ENCODE measurements at regions not wholly inside any gene's neighbourhood (a gene's known extent, or its start where the extent isn't known, plus 50 kb on each side); places are given as distances from the start of the nearest gene placed in this dataset.

DNA sequence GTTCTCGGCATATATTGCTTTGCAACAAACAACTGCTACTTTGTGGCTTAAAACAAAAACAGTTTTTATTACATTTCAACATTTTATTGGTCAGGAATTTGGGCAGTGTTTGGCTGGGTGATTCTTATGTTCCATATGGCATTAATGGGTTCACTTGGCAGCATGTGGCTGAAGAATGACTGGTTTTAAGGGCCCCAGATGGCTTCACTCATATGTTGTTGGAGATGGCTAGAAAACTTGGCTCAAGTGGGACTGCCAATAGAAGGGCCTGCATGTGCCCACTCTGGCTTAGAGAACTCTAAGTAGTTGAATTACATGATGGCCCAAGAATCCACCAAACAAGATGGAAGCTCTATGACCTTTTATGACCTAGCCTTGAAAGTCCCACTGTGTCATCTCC is 86.1 kb downstream of the FASTKD2 start:
- Histone ChIP-seq H2BK120ac (ENCODE audit: low read depth, low read length) (no peak overlapping the region), H3K14ac (ENCODE audit: low read length) (no peak overlapping the region), H4K8ac (ENCODE audit: low read depth, low read length) (no peak overlapping the region), H3K4me3 (ENCODE audit: low read length in 2 of 2) (no peak overlapping the region), H3K18ac (ENCODE audit: low read length) (no peak overlapping the region), H3K79me1 (ENCODE audit: low read depth, low read length) (no peaks in the 10 kb centered on the region), H2BK12ac (ENCODE audit: low read length) (no peak overlapping the region), H3K4ac (ENCODE audit: low read length) (no peak overlapping the region), H2BK5ac (ENCODE audit: low read length) (no peak overlapping the region), H2AFZ (ENCODE audit: low read length) (no peak overlapping the region), H3K36me3 (replicated peaks in 1 of 2; ENCODE audit: control insufficient read depth in 2 of 2, insufficient read depth in 2 of 2, low read length in 2 of 2) (no peaks in the 10 kb centered on the region), H3K27ac (replicated peaks; ENCODE audit: low read length) (no peak overlapping the region), H3K4me2 (ENCODE audit: insufficient read depth, low read length, poor library complexity, severe bottlenecking) (no peak overlapping the region), H2AK5ac (ENCODE audit: low read depth, low read length) (no peak overlapping the region), H3K9ac (ENCODE audit: low read depth, low read length, poor library complexity) (no peak overlapping the region), H3K4me1 (ENCODE audit: control insufficient read depth in 2 of 2, insufficient read depth in 1 of 2, low read depth in 1 of 2, low read length in 2 of 2) (no peaks in the 10 kb centered on the region), H3K27me3 (ENCODE audit: control insufficient read depth in 3 of 3, insufficient read depth in 3 of 3, low read depth in 1 of 3, low read length in 3 of 3) (no peaks in the 10 kb centered on the region), H4K91ac (ENCODE audit: low read depth, low read length, poor library complexity) (no peak overlapping the region), H3K9me3 (replicated peaks in 1 of 2; ENCODE audit: control insufficient read depth in 2 of 2, insufficient read depth in 1 of 2, low read depth in 1 of 2, low read length in 2 of 2) (no peaks in the 10 kb centered on the region), H3K23ac (ENCODE audit: low read depth, low read length, poor library complexity) (no peak overlapping the region), H2BK15ac (ENCODE audit: low read length) (no peak overlapping the region)
- no CpG with 5 or more reads among the region's 1 CpG for WGBS, 2 donors (ENCODE audit: extremely low coverage in 2 of 2, insufficient read length in 2 of 2, insufficient replicate concordance in 1 of 2)
- no peak for DNase-seq (ENCODE audit: low spot score)

- H3K27ac ChIP-seq (replicated peaks; ENCODE audit: low read length), result no peak overlapping the region
- no peaks in the 10 kb centered on the region for H3K4me1 ChIP-seq (ENCODE audit: control insufficient read depth in 2 of 2, insufficient read depth in 1 of 2, low read depth in 1 of 2, low read length in 2 of 2)
- no peak overlapping the region for H2BK12ac ChIP-seq (ENCODE audit: low read length)
- H2BK5ac ChIP-seq (ENCODE audit: low read length), result no peak overlapping the region
- H3K9me3 ChIP-seq (replicated peaks in 1 of 2; ENCODE audit: control insufficient read depth in 2 of 2, insufficient read depth in 1 of 2, low read depth in 1 of 2, low read length in 2 of 2), result no peaks in the 10 kb centered on the region
- whole genome bisulfite sequencing, 2 donors (ENCODE audit: extremely low coverage in 2 of 2, insufficient read length in 2 of 2, insufficient replicate concordance in 1 of 2), result no CpG with 5 or more reads among the region's 4 CpGs
- no peak overlapping the region for H2AK5ac ChIP-seq (ENCODE audit: low read depth, low read length)
- H3K79me1 ChIP-seq (ENCODE audit: low read depth, low read length), result no peaks in the 10 kb centered on the region
- no peaks in the 10 kb centered on the region for H3K27me3 ChIP-seq (ENCODE audit: control insufficient read depth in 3 of 3, insufficient read depth in 3 of 3, low read depth in 1 of 3, low read length in 3 of 3)
- no peak overlapping the region for H3K4ac ChIP-seq (ENCODE audit: low read length)
- H4K91ac ChIP-seq (ENCODE audit: low read depth, low read length, poor library complexity), result no peak overlapping the region
- H3K4me3 ChIP-seq (ENCODE audit: low read length in 2 of 2), result no peak overlapping the region
- H3K36me3 ChIP-seq (replicated peaks in 1 of 2; ENCODE audit: control insufficient read depth in 2 of 2, insufficient read depth in 2 of 2, low read length in 2 of 2), result no peaks in the 10 kb centered on the region
- no peak for DNase-seq (ENCODE audit: low spot score)
- H4K8ac ChIP-seq (ENCODE audit: low read depth, low read length), result no peak overlapping the region
- H3K14ac ChIP-seq (ENCODE audit: low read length), result no peak overlapping the region
- no peak overlapping the region for H3K18ac ChIP-seq (ENCODE audit: low read length)
- no peak overlapping the region for H2BK120ac ChIP-seq (ENCODE audit: low read depth, low read length)
- H3K9ac ChIP-seq (ENCODE audit: low read depth, low read length, poor library complexity), result no peak overlapping the region
- no peak overlapping the region for H2BK15ac ChIP-seq (ENCODE audit: low read length)
- no peak overlapping the region for H3K4me2 ChIP-seq (ENCODE audit: insufficient read depth, low read length, poor library complexity, severe bottlenecking)
- no peak overlapping the region for H2AFZ ChIP-seq (ENCODE audit: low read length)
- no peak overlapping the region for H3K23ac ChIP-seq (ENCODE audit: low read depth, low read length, poor library complexity)
These were observed 85.4 kb upstream of the CPO start for GRCh38 chr2:206853915-206854314.

- Histone ChIP-seq H3K27ac (replicated peaks; ENCODE audit: low read length) (no peak overlapping the region), H2BK120ac (ENCODE audit: low read depth, low read length) (no peak overlapping the region), H3K4me2 (ENCODE audit: insufficient read depth, low read length, poor library complexity, severe bottlenecking) (no peak overlapping the region), H3K79me1 (ENCODE audit: low read depth, low read length) (no peaks in the 10 kb centered on the region), H4K91ac (ENCODE audit: low read depth, low read length, poor library complexity) (no peak overlapping the region), H3K9ac (ENCODE audit: low read depth, low read length, poor library complexity) (no peak overlapping the region), H3K4ac (ENCODE audit: low read length) (no peak overlapping the region), H2BK12ac (ENCODE audit: low read length) (no peak overlapping the region), H2AFZ (ENCODE audit: low read length) (no peak overlapping the region), H4K8ac (ENCODE audit: low read depth, low read length) (no peak overlapping the region), H3K18ac (ENCODE audit: low read length) (peak overlapping the region; percentile 32), H3K23ac (ENCODE audit: low read depth, low read length, poor library complexity) (no peak overlapping the region), H2BK5ac (ENCODE audit: low read length) (no peak overlapping the region), H3K9me3 (replicated peaks in 1 of 2; ENCODE audit: control insufficient read depth in 2 of 2, insufficient read depth in 1 of 2, low read depth in 1 of 2, low read length in 2 of 2) (no peaks in the 10 kb centered on the region), H3K4me1 (ENCODE audit: control insufficient read depth in 2 of 2, insufficient read depth in 1 of 2, low read depth in 1 of 2, low read length in 2 of 2) (no peaks in the 10 kb centered on the region), H2BK15ac (ENCODE audit: low read length) (no peak overlapping the region), H2AK5ac (ENCODE audit: low read depth, low read length) (no peak overlapping the region), H3K36me3 (replicated peaks in 1 of 2; ENCODE audit: control insufficient read depth in 2 of 2, insufficient read depth in 2 of 2, low read length in 2 of 2) (no peaks in the 10 kb centered on the region), H3K14ac (ENCODE audit: low read length) (no peak overlapping the region), H3K4me3 (ENCODE audit: low read length in 2 of 2) (no peak overlapping the region), H3K27me3 (ENCODE audit: control insufficient read depth in 3 of 3, insufficient read depth in 3 of 3, low read depth in 1 of 3, low read length in 3 of 3) (no peaks in the 10 kb centered on the region)
- no peak for DNase-seq (ENCODE audit: low spot score)
- no CpG with 5 or more reads among the region's 10 CpGs for WGBS, 2 donors (ENCODE audit: extremely low coverage in 2 of 2, insufficient read length in 2 of 2, insufficient replicate concordance in 1 of 2)
These were observed 83.5 kb upstream of the CPO start for GRCh38 chr2:206855585-206856433.

DNA sequence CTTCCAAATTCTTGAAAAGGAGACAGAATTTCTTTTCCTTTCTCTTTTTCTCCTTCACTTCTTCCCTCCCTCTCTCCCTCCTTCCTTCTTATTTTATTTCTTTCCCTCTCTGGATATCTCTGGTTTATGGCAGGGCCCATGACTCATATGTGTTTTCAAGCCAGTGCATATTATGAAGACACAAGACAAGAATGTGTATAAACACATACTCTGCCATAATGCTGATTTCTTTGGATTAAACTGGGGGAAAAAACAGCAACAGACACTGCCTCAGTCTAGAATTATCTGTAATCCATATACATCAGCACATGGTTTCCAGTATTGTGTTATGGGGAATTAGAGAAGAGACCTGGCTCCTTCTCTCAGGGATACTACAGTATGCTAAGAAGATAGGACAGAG is 82.8 kb upstream of the CPO start:
- Histone ChIP-seq H2BK15ac (ENCODE audit: low read length) (no peak overlapping the region), H4K8ac (ENCODE audit: low read depth, low read length) (no peak overlapping the region), H3K4me1 (ENCODE audit: control insufficient read depth in 2 of 2, insufficient read depth in 1 of 2, low read depth in 1 of 2, low read length in 2 of 2) (no peaks in the 10 kb centered on the region), H2BK12ac (ENCODE audit: low read length) (no peak overlapping the region), H2BK5ac (ENCODE audit: low read length) (no peak overlapping the region), H3K18ac (ENCODE audit: low read length) (no peak overlapping the region), H3K4me2 (ENCODE audit: insufficient read depth, low read length, poor library complexity, severe bottlenecking) (no peak overlapping the region), H3K9me3 (replicated peaks in 1 of 2; ENCODE audit: control insufficient read depth in 2 of 2, insufficient read depth in 1 of 2, low read depth in 1 of 2, low read length in 2 of 2) (no peaks in the 10 kb centered on the region), H3K27ac (replicated peaks; ENCODE audit: low read length) (no peak overlapping the region), H3K4me3 (ENCODE audit: low read length in 2 of 2) (no peak overlapping the region), H3K9ac (ENCODE audit: low read depth, low read length, poor library complexity) (no peak overlapping the region), H3K27me3 (ENCODE audit: control insufficient read depth in 3 of 3, insufficient read depth in 3 of 3, low read depth in 1 of 3, low read length in 3 of 3) (no peaks in the 10 kb centered on the region), H3K4ac (ENCODE audit: low read length) (no peak overlapping the region), H2AFZ (ENCODE audit: low read length) (no peak overlapping the region), H3K14ac (ENCODE audit: low read length) (no peak overlapping the region), H3K79me1 (ENCODE audit: low read depth, low read length) (no peaks in the 10 kb centered on the region), H3K23ac (ENCODE audit: low read depth, low read length, poor library complexity) (no peak overlapping the region), H4K91ac (ENCODE audit: low read depth, low read length, poor library complexity) (no peak overlapping the region), H2BK120ac (ENCODE audit: low read depth, low read length) (no peak overlapping the region), H2AK5ac (ENCODE audit: low read depth, low read length) (no peak overlapping the region), H3K36me3 (replicated peaks in 1 of 2; ENCODE audit: control insufficient read depth in 2 of 2, insufficient read depth in 2 of 2, low read length in 2 of 2) (no peaks in the 10 kb centered on the region)
- no peak for DNase-seq (ENCODE audit: low spot score)
